NCI-H2081 treated with DMSO at 0.1 percent for 48 hours (cell line): ENCODE measurements at regions not wholly inside any gene's neighbourhood (a gene's known extent, or its start where the extent isn't known, plus 50 kb on each side); places are given as distances from the start of the nearest gene placed in this dataset.
"Not testable (repeated sequence)": the region's sequence is repeated elsewhere in the genome, so short reads cannot be mapped to it uniquely, and the experiment has no call there.

Source experiments
- DNase-seq: peaks from one replicate; lab custom pipeline; 2025; lab: John Stamatoyannopoulos, UW

- no peak for DNase-seq
These were observed 57.3 kb upstream of the NOVA1 start for GRCh38 chr14:26655128-26655527.

DNA sequence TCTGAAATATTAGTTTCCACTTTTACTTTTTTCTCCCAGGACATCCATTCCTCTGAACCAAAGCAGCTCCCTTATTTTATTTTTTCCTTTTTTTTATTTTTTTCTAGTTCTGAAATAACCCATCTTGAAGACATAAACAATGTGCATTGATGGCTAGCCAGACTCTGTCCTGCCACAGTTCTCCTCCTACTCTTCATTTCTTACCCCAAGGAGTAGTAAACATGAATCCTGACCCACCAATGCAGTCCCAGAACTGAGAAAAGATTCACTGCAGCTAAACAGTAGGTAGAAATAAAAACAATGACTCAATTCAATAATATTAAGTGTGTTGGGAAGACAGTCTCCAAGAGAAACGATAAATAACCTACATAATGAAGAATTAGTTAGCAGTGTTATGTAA lies 65.7 kb upstream of the NOVA1 start:
- no peak for DNase-seq

- not testable (repeated sequence) for DNase-seq
These were observed 81.0 kb upstream of the NOVA1 start for GRCh38 chr14:26678732-26679420.

DNA sequence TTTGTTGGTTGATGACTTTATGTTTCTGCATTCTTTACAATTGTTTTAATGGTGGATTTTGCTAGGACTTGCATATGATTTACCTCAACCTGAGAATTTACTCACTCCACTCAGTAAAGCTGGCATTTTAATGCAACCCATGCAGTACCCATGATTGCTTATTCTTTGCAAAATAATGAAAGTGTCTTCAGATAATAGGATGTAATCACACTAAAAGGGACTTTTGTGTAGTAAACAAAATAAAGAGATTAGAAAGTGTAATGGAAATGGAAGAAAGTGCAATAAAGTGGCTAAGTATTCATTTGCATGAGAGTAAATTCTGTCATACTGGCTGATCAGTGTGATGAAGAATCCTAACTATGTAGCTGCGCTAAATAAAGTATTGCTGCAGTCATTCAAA lies 87.6 kb upstream of the NOVA1 start:
- no peak for DNase-seq

- DNase-seq, result no peak
These were observed 89.5 kb upstream of the NOVA1 start for GRCh38 chr14:26687301-26687837.

GRCh38 chr14:26694521-26694920 lies 96.7 kb upstream of the NOVA1 start:
- DNase-seq, result no peak

- DNase-seq, result no peak
These were observed 104.9 kb upstream of the NOVA1 start for GRCh38 chr14:26702721-26703230.

- DNase-seq, result no peak
These were observed 106.0 kb upstream of the NOVA1 start for GRCh38 chr14:26703686-26704366.

DNA sequence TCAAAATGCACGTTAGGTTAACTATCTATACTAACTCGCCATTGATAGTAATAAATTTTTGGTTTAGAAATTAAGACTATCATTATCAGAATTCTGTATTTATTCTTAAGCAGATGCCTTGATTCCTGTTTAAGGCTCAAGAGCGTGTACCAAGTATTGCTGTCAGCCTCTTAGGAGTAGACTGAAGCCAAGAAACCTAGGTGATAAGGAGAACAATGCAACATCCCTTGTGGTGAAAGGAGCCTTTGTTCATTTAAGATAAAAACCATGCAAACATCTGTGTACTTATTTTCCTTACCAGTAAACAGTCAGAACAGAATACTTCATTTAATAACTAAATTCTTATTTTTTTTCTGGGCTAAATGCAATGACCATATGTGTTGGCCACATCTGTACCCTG lies 109.4 kb upstream of the NOVA1 start:
- no peak for DNase-seq

GRCh38 chr14:26709019-26709418 lies 111.2 kb upstream of the NOVA1 start:
- DNase-seq, result no peak

DNA sequence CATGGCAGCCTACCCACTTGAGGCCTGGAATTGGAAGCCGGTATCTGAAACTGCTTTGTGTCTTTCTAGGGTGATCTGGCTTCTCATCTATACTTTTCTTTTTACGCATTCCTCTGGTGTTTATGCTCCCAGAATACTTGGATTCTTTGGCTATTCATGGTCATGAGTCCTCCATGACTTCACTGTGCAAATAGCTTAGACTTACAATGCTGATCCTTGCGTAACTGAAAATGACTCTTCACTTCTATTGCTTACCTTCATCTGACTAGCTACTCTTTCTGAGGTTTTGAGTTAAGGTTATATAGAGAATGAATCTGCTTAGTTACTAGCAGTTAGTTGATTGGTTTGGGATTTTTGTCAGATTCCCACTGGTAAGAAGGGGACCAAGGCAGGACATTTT lies 121.7 kb upstream of the NOVA1 start:
- DNase-seq, result no peak

DNA sequence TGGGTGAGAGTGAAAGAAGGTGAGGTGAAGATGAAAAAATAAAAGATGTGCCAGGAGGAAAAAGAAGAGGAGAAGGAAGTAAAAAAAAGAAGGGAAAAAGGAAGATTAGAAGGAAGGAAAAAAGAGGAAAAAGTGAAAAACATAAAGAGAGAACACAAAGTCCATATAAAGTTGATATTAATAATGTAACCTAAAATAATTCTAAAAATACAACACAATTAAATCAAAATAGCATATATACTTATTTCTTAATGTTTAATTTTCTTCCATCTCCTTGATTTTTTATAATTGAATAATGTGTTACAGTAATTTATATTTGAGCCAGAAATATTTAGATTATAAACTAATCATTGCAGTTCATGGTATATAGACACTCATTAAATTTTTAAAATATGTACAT lies 124.4 kb upstream of the NOVA1 start:
- no peak for DNase-seq

DNA sequence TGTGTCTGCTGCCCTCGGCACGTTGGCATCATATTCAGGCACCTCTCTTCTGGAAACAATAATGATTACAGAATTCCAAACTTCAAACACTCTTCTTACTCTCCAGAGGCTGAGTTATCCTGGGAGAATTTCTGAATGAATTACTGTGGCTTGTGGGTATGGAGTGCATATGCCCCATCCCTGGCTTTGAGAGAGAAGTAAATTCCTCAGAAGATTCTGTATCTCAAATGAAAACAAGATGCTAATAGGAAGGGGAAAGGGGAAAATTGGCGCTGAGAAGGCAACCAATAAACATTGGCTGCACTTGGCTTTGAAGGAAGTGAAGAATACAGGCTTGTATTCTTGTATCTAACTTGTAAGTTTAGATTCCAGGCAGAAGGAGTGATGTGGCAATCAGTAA lies 132.0 kb upstream of the NOVA1 start:
- no peak for DNase-seq

- no peak for DNase-seq
These were observed 133.2 kb upstream of the NOVA1 start for GRCh38 chr14:26730929-26731618.

GRCh38 chr14:26735811-26736210 lies 138.0 kb upstream of the NOVA1 start:
- no peak for DNase-seq

- no peak for DNase-seq
These were observed 140.7 kb upstream of the NOVA1 start for GRCh38 chr14:26738571-26738970.

GRCh38 chr14:26741711-26742212 lies 143.9 kb upstream of the NOVA1 start:
- DNase-seq, result no peak

GRCh38 chr14:26743284-26743683 lies 145.5 kb upstream of the NOVA1 start:
- no peak for DNase-seq

- DNase-seq, result no peak
These were observed 147.1 kb upstream of the NOVA1 start for GRCh38 chr14:26744903-26745302.

DNA sequence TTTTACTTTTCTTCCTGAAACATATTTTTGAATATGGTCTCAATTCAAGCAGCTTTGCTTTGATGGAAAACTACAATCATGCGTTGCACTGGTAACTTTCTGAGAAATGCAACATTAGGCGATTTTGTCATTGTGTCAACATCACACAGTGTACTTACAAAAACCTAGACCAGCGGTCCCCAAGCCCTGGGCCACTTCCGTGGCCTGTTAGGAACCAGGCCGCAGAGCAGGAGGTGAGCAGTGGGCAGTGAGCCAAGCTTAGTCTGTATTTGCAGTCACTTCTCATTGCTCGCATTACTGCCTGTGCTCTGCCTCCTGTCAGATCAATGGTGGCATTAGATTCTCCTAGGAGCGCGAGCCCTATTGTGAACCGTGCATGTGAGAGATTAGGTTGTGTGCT lies 163.7 kb upstream of the NOVA1 start:
- no peak for DNase-seq

- DNase-seq, result no peak
These were observed 167.5 kb upstream of the NOVA1 start for GRCh38 chr14:26765301-26765700.

DNA sequence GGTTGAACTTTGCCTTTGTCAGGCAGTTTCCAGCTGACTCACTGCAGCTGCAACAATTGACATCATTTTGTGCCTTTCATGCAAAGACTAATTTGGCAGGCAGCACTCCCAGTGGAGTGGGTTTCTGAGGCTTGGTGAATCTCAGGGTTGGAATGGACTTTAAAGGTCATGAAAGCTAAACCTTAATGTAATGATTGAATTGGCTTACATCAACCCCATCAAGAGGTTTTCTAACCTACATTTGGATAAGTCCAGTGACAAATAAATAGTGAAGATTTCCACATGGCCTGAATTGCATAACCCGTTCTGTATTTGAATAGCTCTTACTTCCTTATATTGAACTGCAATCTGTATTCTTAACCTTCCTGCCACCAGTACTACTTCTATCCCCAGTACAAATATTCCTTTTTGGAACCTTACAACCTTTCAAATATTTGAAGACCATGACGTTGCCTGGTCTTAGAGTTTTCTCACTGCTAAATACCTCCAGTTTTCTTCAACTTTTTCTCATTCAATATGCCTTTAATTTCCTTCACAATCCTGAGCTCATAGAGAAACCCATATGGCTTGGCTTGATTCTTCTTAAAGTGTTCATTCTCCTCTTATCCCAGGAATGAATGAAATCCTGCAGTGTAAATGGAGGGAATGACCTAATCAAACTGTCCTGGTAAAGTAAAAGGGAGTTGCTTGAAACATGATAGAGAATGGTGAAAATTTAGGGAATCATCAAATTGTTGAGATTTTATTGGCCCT lies 168.1 kb upstream of the NOVA1 start:
- no peak for DNase-seq
